Ovary (tissue), 3 donors: ENCODE measurements at regions not wholly inside any gene's neighbourhood (a gene's known extent, or its start where the extent isn't known, plus 50 kb on each side); places are given as distances from the start of the nearest gene placed in this dataset.

Experiments used
- EP300 ChIP-seq: sonication (generic); formaldehyde crosslinking; IDR thresholded peaks from one replicate; pipeline ENCODE4 v1.6.1; 2017; ENCODE audit warnings: antibody characterized with exemption
- POLR2A ChIP-seq: fragments of 450-650 bp; IDR thresholded peaks from one replicate; pipeline ENCODE4 v1.6.1; 2017; ENCODE audit warnings: antibody characterized with exemption, mild to moderate bottlenecking, moderate library complexity
- TF ChIP-seq, protein P1 (sequence below), 3 donors: fragments of 450-650 bp in 2 of 3; fragments of 200-600 bp in 1 of 3; IDR thresholded peaks; one replicate each; pipeline versions ENCODE4 v1.5.1 to v1.8.0; 2016 to 2022; ENCODE audit warnings: antibody characterized with exemption in 3 of 3, mild to moderate bottlenecking in 1 of 3
- donor health status: DM: no; HTN: no; CAD: no.

DNA sequence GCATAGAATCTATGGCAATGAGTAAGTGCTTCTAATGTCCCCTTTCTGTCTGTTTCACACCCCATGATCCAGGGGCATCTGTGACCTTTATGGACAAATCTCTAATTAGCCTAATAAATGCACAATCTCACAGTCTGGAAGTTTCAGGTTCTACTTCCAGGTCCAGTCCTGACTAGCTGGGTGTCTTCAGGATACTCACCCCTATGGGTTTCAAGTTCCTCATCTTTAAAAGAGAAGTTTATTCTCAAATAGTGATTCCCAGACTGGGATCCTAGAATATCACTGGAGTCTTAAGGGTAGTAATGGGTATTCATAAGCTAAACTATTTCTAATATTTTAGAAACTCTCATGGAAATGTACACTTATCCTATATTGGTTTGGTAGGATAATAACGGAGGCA lies 77.2 kb upstream of the ABCA1 start:
- TF ChIP-seq, protein P1, sequence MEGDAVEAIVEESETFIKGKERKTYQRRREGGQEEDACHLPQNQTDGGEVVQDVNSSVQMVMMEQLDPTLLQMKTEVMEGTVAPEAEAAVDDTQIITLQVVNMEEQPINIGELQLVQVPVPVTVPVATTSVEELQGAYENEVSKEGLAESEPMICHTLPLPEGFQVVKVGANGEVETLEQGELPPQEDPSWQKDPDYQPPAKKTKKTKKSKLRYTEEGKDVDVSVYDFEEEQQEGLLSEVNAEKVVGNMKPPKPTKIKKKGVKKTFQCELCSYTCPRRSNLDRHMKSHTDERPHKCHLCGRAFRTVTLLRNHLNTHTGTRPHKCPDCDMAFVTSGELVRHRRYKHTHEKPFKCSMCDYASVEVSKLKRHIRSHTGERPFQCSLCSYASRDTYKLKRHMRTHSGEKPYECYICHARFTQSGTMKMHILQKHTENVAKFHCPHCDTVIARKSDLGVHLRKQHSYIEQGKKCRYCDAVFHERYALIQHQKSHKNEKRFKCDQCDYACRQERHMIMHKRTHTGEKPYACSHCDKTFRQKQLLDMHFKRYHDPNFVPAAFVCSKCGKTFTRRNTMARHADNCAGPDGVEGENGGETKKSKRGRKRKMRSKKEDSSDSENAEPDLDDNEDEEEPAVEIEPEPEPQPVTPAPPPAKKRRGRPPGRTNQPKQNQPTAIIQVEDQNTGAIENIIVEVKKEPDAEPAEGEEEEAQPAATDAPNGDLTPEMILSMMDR (IDR thresholded peaks at IDR 0.05): no peak
- TF ChIP-seq POLR2A: no peak
- no peak for TF ChIP-seq EP300
